NB4 (cell line): ENCODE measurements at regions not wholly inside any gene's neighbourhood (a gene's known extent, or its start where the extent isn't known, plus 50 kb on each side); places are given as distances from the start of the nearest gene placed in this dataset.

Experiments used
- DNase-seq: peaks from one replicate; pipeline ENCODE4 v3.0.0; 2010; ENCODE audit warnings: low read depth
- H3K4me3 ChIP-seq: one replicate; pipeline ENCODE4 v1.5.1; 2011; ENCODE audit warnings: mild to moderate bottlenecking, low read depth, low read length, moderate library complexity
- MAX ChIP-seq: IDR thresholded peaks from 2 replicates; pipeline ENCODE4 v1.6.1; 2011; ENCODE audit warnings: low read depth, low read length
- MYC ChIP-seq: IDR thresholded peaks from 2 replicates; pipeline ENCODE4 v1.6.1; 2011; ENCODE audit warnings: low read depth, low read length
- POLR2A ChIP-seq: IDR thresholded peaks from 2 replicates; pipeline ENCODE4 v1.6.1; 2011; ENCODE audit warnings: mild to moderate bottlenecking; ENCODE audit not compliant: insufficient read length; ENCODE audit errors: extremely low read depth
- TF ChIP-seq, protein P1 (sequence below): IDR thresholded peaks from one replicate; pipeline ENCODE4 v1.5.1; 2012; ENCODE audit warnings: low read depth, low read length

DNA sequence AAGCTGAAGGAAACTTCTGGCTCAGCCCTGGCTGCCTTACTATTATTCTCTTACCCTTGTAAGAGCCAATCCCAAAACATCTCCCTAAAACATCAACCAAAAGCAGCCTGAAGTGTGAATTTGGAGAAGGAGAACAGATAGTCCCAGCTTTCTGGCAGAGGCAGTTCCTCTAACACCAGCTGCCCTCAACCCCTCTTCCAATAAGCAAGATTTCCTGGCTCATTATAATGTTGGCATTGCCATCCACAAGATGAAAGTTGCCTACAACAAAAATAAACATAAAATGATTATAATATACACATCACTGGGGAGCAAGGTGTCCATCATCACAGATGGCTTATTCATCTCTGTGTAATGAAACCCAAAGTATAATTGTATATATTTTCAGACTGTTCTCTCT lies 352.5 kb upstream of the CCDC196 start:
- DNase-seq: no peak
- TF ChIP-seq MAX: no peak
- TF ChIP-seq, protein P1, sequence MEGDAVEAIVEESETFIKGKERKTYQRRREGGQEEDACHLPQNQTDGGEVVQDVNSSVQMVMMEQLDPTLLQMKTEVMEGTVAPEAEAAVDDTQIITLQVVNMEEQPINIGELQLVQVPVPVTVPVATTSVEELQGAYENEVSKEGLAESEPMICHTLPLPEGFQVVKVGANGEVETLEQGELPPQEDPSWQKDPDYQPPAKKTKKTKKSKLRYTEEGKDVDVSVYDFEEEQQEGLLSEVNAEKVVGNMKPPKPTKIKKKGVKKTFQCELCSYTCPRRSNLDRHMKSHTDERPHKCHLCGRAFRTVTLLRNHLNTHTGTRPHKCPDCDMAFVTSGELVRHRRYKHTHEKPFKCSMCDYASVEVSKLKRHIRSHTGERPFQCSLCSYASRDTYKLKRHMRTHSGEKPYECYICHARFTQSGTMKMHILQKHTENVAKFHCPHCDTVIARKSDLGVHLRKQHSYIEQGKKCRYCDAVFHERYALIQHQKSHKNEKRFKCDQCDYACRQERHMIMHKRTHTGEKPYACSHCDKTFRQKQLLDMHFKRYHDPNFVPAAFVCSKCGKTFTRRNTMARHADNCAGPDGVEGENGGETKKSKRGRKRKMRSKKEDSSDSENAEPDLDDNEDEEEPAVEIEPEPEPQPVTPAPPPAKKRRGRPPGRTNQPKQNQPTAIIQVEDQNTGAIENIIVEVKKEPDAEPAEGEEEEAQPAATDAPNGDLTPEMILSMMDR: no peak
- TF ChIP-seq MYC: no peak
- no peak for TF ChIP-seq POLR2A
- no peak overlapping the region for H3K4me3 ChIP-seq

GRCh38 chr14:66135831-66136230 lies 350.3 kb upstream of the CCDC196 start:
- H3K4me3 ChIP-seq: no peak overlapping the region
- no peak for DNase-seq
- TF ChIP-seq POLR2A: no peak
- no peak for TF ChIP-seq MYC
- no peak for TF ChIP-seq MAX
- TF ChIP-seq, protein P1: no peak

- no peak for DNase-seq
- H3K4me3 ChIP-seq: no peak overlapping the region
- TF ChIP-seq MAX (no peak), POLR2A (no peak), MYC (no peak)
- TF ChIP-seq, protein P1: no peak
Measured at GRCh38 chr14:66137081-66137480, 349.1 kb upstream of the CCDC196 start.

- no peak for TF ChIP-seq POLR2A
- TF ChIP-seq, protein P1: no peak
- no peak for TF ChIP-seq MAX
- no peak for TF ChIP-seq MYC
- H3K4me3 ChIP-seq: no peak overlapping the region
- DNase-seq: no peak
Measured at GRCh38 chr14:66139432-66139831, 346.7 kb upstream of the CCDC196 start.

DNA sequence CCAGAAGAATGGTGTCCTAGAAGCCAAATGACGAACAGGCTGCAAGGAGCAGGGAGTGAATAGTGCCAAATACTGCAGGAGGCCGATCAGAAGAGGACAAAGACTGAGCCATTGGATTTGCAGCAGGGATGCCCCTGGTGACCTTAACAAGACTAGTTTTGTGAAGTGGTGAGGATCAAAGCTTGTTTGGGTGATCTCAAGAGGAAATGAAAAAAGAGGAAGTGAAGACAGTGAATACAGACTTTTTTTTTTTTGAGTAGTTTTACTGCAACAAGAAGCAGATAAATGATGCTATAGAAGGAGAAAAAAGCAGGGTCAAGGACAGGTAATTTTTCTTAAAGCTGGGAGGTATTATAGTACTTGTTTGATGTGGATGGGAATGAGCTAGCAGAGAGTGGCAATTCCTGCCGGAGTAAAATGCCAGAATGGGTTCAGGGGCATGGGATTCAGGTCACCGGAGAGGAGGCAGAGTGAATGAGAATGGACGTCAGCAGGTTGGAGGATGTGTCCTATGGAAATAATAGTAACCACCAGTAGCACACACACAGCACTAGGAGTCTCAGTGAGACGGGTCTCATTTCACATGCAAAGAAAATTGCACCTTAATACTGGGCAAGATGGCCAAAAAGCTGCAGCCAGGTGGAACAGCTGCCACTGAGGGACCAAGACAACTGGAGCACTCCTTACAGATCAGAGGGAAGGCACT lies 345.8 kb upstream of the CCDC196 start:
- DNase-seq: peak; percentile 52
- no peak overlapping the region for H3K4me3 ChIP-seq
- no peak for TF ChIP-seq POLR2A
- TF ChIP-seq MAX: no peak
- TF ChIP-seq, protein P1: no peak
- no peak for TF ChIP-seq MYC

DNA sequence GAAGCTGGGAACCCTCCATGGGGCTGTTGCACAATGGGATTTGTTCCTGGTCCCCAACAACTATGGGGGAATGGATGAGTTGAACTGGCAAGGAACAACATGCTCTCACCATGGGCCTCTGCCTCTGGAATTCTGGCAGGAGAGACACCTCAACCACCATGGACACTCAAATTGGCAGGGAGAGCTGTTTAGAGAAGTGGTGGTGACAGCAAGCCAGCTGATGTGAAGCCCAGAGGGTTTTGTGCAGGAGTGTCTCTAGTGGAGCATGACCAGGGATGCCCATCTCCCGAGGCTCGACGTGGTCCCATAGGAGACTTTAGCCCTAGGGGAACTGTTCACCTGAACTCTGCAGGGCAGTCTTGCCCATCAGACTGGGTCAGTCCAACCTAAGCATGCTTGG lies 345.2 kb upstream of the CCDC196 start:
- DNase-seq: no peak
- no peak overlapping the region for H3K4me3 ChIP-seq
- TF ChIP-seq MYC: no peak
- no peak for TF ChIP-seq MAX
- TF ChIP-seq, protein P1: no peak
- TF ChIP-seq POLR2A: no peak
